Liver (tissue), 8 donors: ENCODE measurements at regions not wholly inside any gene's neighbourhood (a gene's known extent, or its start where the extent isn't known, plus 50 kb on each side); places are given as distances from the start of the nearest gene placed in this dataset.

Experiments used
- DNase-seq: peaks from one replicate; pipeline ENCODE4 v3.0.0-alpha.2; 2017; ENCODE audit warnings: low spot score
- H3K27ac ChIP-seq, 2 donors: one replicate each; pipeline ENCODE4 v1.7.0; 2013; ENCODE audit warnings: inconsistent platforms in 2 of 2, low read length in 2 of 2, control low read depth in 1 of 2, low read depth in 1 of 2, mild to moderate bottlenecking in 1 of 2
- H3K27me3 ChIP-seq, 4 donors: one replicate each; pipeline versions ENCODE4 v1.6.1 to v1.7.0; 2013; ENCODE audit warnings: low read length in 3 of 4, inconsistent platforms in 1 of 4, mild to moderate bottlenecking in 1 of 4, moderate library complexity in 1 of 4; ENCODE audit not compliant: control insufficient read depth in 4 of 4, insufficient read depth in 4 of 4
- H3K36me3 ChIP-seq, 4 donors: one replicate each; pipeline versions ENCODE4 v1.6.1 to v1.7.0; 2013; ENCODE audit warnings: low read length in 3 of 4, mild to moderate bottlenecking in 3 of 4, low read depth in 1 of 4, moderate library complexity in 1 of 4; ENCODE audit not compliant: control insufficient read depth in 4 of 4, insufficient read depth in 3 of 4
- H3K4me1 ChIP-seq, 4 donors: one replicate each; pipeline versions ENCODE4 v1.6.1 to v1.7.0; 2013; ENCODE audit warnings: low read length in 3 of 4, mild to moderate bottlenecking in 3 of 4, moderate library complexity in 1 of 4; ENCODE audit not compliant: control insufficient read depth in 4 of 4, insufficient read depth in 4 of 4
- H3K4me3 ChIP-seq, 3 donors: one replicate each; pipeline versions ENCODE4 v1.6.1 to v1.7.0; 2013; ENCODE audit warnings: low read length in 3 of 3, control low read depth in 1 of 3, low read depth in 1 of 3, mild to moderate bottlenecking in 1 of 3
- H3K9ac ChIP-seq, 2 donors: one replicate each; pipeline ENCODE4 v1.7.0; 2013; ENCODE audit warnings: low read length in 2 of 2, mild to moderate bottlenecking in 2 of 2, moderate library complexity in 2 of 2, control low read depth in 1 of 2, low read depth in 1 of 2
- H3K9me3 ChIP-seq, 4 donors: one replicate each; pipeline versions ENCODE4 v1.6.1 to v1.7.0; 2013; ENCODE audit warnings: low read length in 3 of 4; ENCODE audit not compliant: control insufficient read depth in 4 of 4
- ATF3 ChIP-seq: IDR thresholded peaks from 2 replicates; pipeline ENCODE4 v1.6.1; 2016; ENCODE audit warnings: antibody characterized with exemption
- CTCF ChIP-seq: fragments of 150-350 bp; IDR thresholded peaks from 2 replicates; pipeline ENCODE4 v1.5.1; 2017; ENCODE audit warnings: improper control_type of control experiment, low read depth, low read length; ENCODE audit not compliant: missing input control
- EGR1 ChIP-seq, 2 donors: IDR thresholded peaks; 2 replicates each; pipeline ENCODE4 v1.6.1; 2016 to 2018; ENCODE audit warnings: antibody characterized with exemption in 2 of 2, low read depth in 2 of 2
- FOXA1 ChIP-seq: IDR thresholded peaks from 2 replicates; pipeline ENCODE4 v1.6.1; 2016; ENCODE audit warnings: antibody characterized with exemption
- FOXA2 ChIP-seq: IDR thresholded peaks from 2 replicates; pipeline ENCODE4 v1.6.1; 2016; ENCODE audit warnings: antibody characterized with exemption
- GABPA ChIP-seq, 2 donors: IDR thresholded peaks in 1 of 2; conservative IDR thresholded peaks in 1 of 2; 2 replicates each; pipeline ENCODE4 v1.6.1; 2016; ENCODE audit warnings: antibody characterized with exemption in 2 of 2, mild to moderate bottlenecking in 1 of 2, moderate library complexity in 1 of 2
- HNF4A ChIP-seq, 2 donors: conservative IDR thresholded peaks; 2 replicates each; pipeline ENCODE4 v1.6.1; 2016; ENCODE audit warnings: antibody characterized with exemption in 2 of 2, mild to moderate bottlenecking in 2 of 2
- HNF4G ChIP-seq: IDR thresholded peaks from 2 replicates; pipeline ENCODE4 v1.6.1; 2016; ENCODE audit warnings: antibody characterized with exemption
- JUND ChIP-seq, 2 donors: IDR thresholded peaks; 2 replicates each; pipeline ENCODE4 v1.6.1; 2016; ENCODE audit warnings: antibody characterized with exemption in 2 of 2
- MAX ChIP-seq: IDR thresholded peaks from 2 replicates; pipeline ENCODE4 v1.6.1; 2016; ENCODE audit warnings: antibody characterized with exemption
- NR2F2 ChIP-seq: IDR thresholded peaks from 2 replicates; pipeline ENCODE4 v1.6.1; 2016; ENCODE audit warnings: antibody characterized with exemption
- RAD21 ChIP-seq, 2 donors: IDR thresholded peaks; 2 replicates each; pipeline ENCODE4 v1.6.1; 2016; ENCODE audit warnings: antibody characterized with exemption in 2 of 2, mild to moderate bottlenecking in 2 of 2
- REST ChIP-seq: IDR thresholded peaks from 2 replicates; pipeline ENCODE4 v1.6.1; 2016; ENCODE audit warnings: antibody characterized with exemption, mild to moderate bottlenecking
- RXRA ChIP-seq, 2 donors: IDR thresholded peaks; 2 replicates each; pipeline ENCODE4 v1.6.1; 2017 to 2018; ENCODE audit warnings: antibody characterized with exemption in 2 of 2, mild to moderate bottlenecking in 1 of 2
- SP1 ChIP-seq: IDR thresholded peaks from 2 replicates; pipeline ENCODE4 v1.6.1; 2018; ENCODE audit warnings: antibody characterized with exemption, mild to moderate bottlenecking
- TAF1 ChIP-seq: conservative IDR thresholded peaks from 2 replicates; pipeline ENCODE4 v1.6.1; 2016; ENCODE audit warnings: antibody characterized with exemption, mild to moderate bottlenecking
- YY1 ChIP-seq: IDR thresholded peaks from 2 replicates; pipeline ENCODE4 v1.6.1; 2016; ENCODE audit warnings: antibody characterized with exemption, mild to moderate bottlenecking
- WGBS: extraction: QIAGEN DNeasy Blood & Tissue Kit; methylation state at CpG from one replicate; pipeline ENCODE4 v1.1.7; 2013; 5-methylcytosine and 5-hydroxymethylcytosine counted together
- donor health status: healthy.
- donor health status: healthy.
- donor health status: healthy.
- donor health status: healthy.
- donor health status: healthy.

- Histone ChIP-seq H3K27me3 (peaks cover 0 to 3% (median 0%) of the 10 kb centered on the region in 4 donors), H3K36me3 (no peaks in the 10 kb centered on the region), H3K4me3 (no peak overlapping the region), H3K4me1 (no peaks in the 10 kb centered on the region), H3K9me3 (no peaks in the 10 kb centered on the region), H3K9ac (no peak overlapping the region), H3K27ac (no peak overlapping the region)
- no peak for DNase-seq
- 84% methylated on average over 4 of the region's 4 CpGs for WGBS
- TF ChIP-seq YY1, result no peak
- TF ChIP-seq GABPA (IDR thresholded peaks at IDR 0.05 in 1 of 2, conservative IDR thresholded peaks at IDR 0.05 in 1 of 2), result no peak
- no peak for TF ChIP-seq HNF4A (conservative IDR thresholded peaks at IDR 0.05)
- no peak for TF ChIP-seq ATF3
- TF ChIP-seq CTCF, result no peak
- TF ChIP-seq FOXA2, result no peak
- no peak for TF ChIP-seq TAF1
Measured at GRCh38 chr9:84590706-84591105, 78.8 kb upstream of the NTRK2 start.

GRCh38 chr9:84592918-84593317, 76.6 kb upstream of the NTRK2 start:
- Histone ChIP-seq H3K27me3 (no peaks in the 10 kb centered on the region), H3K9ac (no peak overlapping the region), H3K36me3 (no peaks in the 10 kb centered on the region), H3K4me3 (no peak overlapping the region), H3K4me1 (no peaks in the 10 kb centered on the region), H3K9me3 (no peaks in the 10 kb centered on the region), H3K27ac (no peak overlapping the region)
- DNase-seq, result no peak
- WGBS, result 78% methylated on average over 4 of the region's 4 CpGs
- TF ChIP-seq MAX (no peak), TAF1 (no peak), GABPA (IDR thresholded peaks at IDR 0.05 in 1 of 2, conservative IDR thresholded peaks at IDR 0.05 in 1 of 2) (no peak)

- H3K4me1 ChIP-seq, result no peaks in the 10 kb centered on the region
- no peak overlapping the region for H3K9ac ChIP-seq
- H3K27me3 ChIP-seq, result peaks cover 0 to under 1% (median 0%) of the 10 kb centered on the region in 4 donors
- DNase-seq, result no peak
- no peaks in the 10 kb centered on the region for H3K36me3 ChIP-seq
- H3K9me3 ChIP-seq, result no peaks in the 10 kb centered on the region
- H3K4me3 ChIP-seq, result no peak overlapping the region
- 55% methylated on average over 4 of the region's 4 CpGs for WGBS
- H3K27ac ChIP-seq, result no peak overlapping the region
- no peak for TF ChIP-seq RAD21 (IDR thresholded peaks at IDR 0.05)
- no peak for TF ChIP-seq NR2F2
- no peak for TF ChIP-seq HNF4G
- TF ChIP-seq EGR1 (IDR thresholded peaks at IDR 0.05; ENCODE audit: low read depth in 2 of 2), result no peak
- no peak for TF ChIP-seq FOXA1
- TF ChIP-seq RXRA (IDR thresholded peaks at IDR 0.05), result no peak
- TF ChIP-seq CTCF, result no peak
- TF ChIP-seq JUND (IDR thresholded peaks at IDR 0.05), result no peak
- no peak for TF ChIP-seq REST
- no peak for TF ChIP-seq HNF4A (conservative IDR thresholded peaks at IDR 0.05)
- TF ChIP-seq SP1, result no peak
- no peak for TF ChIP-seq MAX
- no peak for TF ChIP-seq FOXA2
- no peak for TF ChIP-seq YY1
- no peak for TF ChIP-seq ATF3
- TF ChIP-seq GABPA (IDR thresholded peaks at IDR 0.05 in 1 of 2, conservative IDR thresholded peaks at IDR 0.05 in 1 of 2), result no peak
Measured at GRCh38 chr9:84593352-84593751, 76.2 kb upstream of the NTRK2 start.
